Type B pancreatic cell (in vitro differentiated cells): ENCODE measurements at regions not wholly inside any gene's neighbourhood (a gene's known extent, or its start where the extent isn't known, plus 50 kb on each side); places are given as distances from the start of the nearest gene placed in this dataset.

Experiments used
- DNase-seq: peaks from one replicate; pipeline ENCODE4 v3.0.0; 2021; ENCODE audit warnings: mixed read lengths; ENCODE audit not compliant: unreplicated experiment; ENCODE audit errors: extremely low spot score
- H3K27ac Mint-ChIP-seq: 2 replicates; pipeline ENCODE4 v1.8.0; 2021; ENCODE audit warnings: mild to moderate bottlenecking, mixed read lengths
- H3K27me3 Mint-ChIP-seq: 2 replicates; pipeline ENCODE4 v1.8.0; 2021; ENCODE audit warnings: mixed read lengths
- H3K36me3 Mint-ChIP-seq: 2 replicates; pipeline ENCODE4 v1.8.0; 2021; ENCODE audit warnings: mixed read lengths
- H3K4me1 Mint-ChIP-seq: one replicate; pipeline ENCODE4 v1.8.0; 2021; ENCODE audit warnings: mixed read lengths; ENCODE audit not compliant: unreplicated experiment
- H3K4me3 Mint-ChIP-seq: 2 replicates; pipeline ENCODE4 v1.8.0; 2021; ENCODE audit warnings: mild to moderate bottlenecking, mixed read lengths
- H3K9me3 Mint-ChIP-seq: 2 replicates; pipeline ENCODE4 v1.8.0; 2021; ENCODE audit warnings: mixed read lengths
- TF ChIP-seq, protein P1 (sequence below): fragments of 200-600 bp; sonication (generic); conservative IDR thresholded peaks from 2 replicates; pipeline ENCODE4 v1.5.0; 2021; ENCODE audit warnings: antibody characterized with exemption, mild to moderate bottlenecking

DNA sequence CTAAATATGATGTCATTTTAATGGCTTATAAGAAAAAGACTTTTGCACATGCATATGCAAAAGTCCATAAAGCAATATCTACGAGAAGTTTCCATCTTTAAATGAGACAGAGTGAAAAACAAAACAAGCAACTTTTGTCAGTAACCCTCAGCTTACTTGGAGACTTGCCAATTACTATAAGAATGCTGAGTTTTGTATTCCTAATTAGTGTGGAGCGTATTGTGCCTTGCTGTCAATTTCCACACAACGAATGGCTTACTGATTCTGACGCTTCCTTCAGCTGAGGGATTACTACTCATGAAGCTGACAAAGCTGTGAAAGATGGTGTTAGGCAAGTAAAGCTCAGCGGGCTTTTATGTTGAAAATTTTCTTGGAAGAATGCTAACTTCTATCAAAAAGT, 440.4 kb upstream of the ADAMTS5 start:
- no peak for DNase-seq
- Mint-ChIP-seq H3K27me3 (peaks cover 3% of the 10 kb centered on the region), H3K36me3 (no peaks in the 10 kb centered on the region), H3K4me3 (no peak overlapping the region), H3K4me1 (peaks cover 14% of the 10 kb centered on the region), H3K9me3 (no peaks in the 10 kb centered on the region), H3K27ac (no peak overlapping the region)
- TF ChIP-seq, protein P1, sequence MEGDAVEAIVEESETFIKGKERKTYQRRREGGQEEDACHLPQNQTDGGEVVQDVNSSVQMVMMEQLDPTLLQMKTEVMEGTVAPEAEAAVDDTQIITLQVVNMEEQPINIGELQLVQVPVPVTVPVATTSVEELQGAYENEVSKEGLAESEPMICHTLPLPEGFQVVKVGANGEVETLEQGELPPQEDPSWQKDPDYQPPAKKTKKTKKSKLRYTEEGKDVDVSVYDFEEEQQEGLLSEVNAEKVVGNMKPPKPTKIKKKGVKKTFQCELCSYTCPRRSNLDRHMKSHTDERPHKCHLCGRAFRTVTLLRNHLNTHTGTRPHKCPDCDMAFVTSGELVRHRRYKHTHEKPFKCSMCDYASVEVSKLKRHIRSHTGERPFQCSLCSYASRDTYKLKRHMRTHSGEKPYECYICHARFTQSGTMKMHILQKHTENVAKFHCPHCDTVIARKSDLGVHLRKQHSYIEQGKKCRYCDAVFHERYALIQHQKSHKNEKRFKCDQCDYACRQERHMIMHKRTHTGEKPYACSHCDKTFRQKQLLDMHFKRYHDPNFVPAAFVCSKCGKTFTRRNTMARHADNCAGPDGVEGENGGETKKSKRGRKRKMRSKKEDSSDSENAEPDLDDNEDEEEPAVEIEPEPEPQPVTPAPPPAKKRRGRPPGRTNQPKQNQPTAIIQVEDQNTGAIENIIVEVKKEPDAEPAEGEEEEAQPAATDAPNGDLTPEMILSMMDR = no peak

DNA sequence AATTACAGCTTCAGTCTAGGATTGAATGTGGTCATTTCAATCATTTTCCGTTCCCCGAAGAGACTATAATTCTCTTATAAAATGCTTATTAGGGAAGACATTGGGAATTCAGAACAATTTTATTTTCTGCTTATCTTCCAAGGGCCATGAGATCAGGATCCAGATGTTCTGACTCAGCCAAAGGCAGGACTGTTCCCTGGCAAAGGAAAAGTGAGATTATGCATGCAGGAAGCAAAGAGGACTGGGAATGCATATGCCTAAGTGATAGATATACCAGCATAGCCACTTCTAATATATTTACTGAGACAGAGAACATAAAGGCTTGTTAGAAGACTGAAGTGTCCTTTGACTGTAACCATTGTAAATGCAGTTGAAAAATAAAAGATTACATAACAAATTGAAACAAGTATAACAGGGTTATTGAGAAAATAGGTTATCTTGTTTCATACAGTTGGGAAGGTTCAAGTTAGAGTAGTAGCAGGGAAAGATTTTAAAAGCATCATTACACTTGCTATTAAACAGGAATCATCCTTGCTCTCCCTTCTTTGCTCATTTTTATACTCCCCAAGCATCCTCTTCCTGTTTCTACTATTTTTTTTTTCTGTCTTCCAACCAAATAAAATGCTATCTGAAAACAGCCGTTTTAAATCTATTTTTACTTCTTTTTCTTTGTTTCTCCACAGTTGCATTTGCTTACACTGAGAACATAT, 439.6 kb upstream of the ADAMTS5 start:
- DNase-seq = no peak
- no peaks in the 10 kb centered on the region for H3K36me3 Mint-ChIP-seq

DNA sequence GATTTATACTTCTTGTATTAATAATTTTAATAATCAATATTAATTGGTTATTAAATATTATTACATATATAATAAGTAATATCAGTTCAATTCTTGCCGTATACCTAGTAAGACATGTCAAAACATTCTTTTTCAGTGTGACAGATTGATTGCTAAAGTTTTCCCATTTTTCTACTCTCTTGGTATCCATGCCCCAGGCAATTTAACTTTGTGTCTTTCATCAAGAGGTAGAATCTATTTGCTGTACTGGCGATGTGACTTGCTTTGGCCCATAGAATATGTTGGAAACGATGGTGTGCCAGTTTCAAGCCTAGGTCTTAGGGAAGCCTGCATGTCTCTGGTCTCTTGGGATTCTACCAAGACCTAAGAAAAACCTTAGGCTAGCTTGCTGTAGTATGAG, 436.1 kb upstream of the ADAMTS5 start:
- no peak overlapping the region for H3K27ac Mint-ChIP-seq
- no peak for DNase-seq
- no peaks in the 10 kb centered on the region for H3K9me3 Mint-ChIP-seq
- H3K36me3 Mint-ChIP-seq = no peaks in the 10 kb centered on the region
- H3K4me3 Mint-ChIP-seq = no peak overlapping the region
- H3K27me3 Mint-ChIP-seq = no peaks in the 10 kb centered on the region
- H3K4me1 Mint-ChIP-seq = peaks cover 17% of the 10 kb centered on the region
- TF ChIP-seq, protein P1 = no peak

More for the DNA sequence above, 439.6 kb upstream of the ADAMTS5 start:
- Mint-ChIP-seq H3K27ac (no peak overlapping the region), H3K4me3 (no peak overlapping the region), H3K4me1 (peaks cover 14% of the 10 kb centered on the region), H3K27me3 (peaks cover 3% of the 10 kb centered on the region), H3K9me3 (no peaks in the 10 kb centered on the region)
- TF ChIP-seq, protein P1 = no peak

DNA sequence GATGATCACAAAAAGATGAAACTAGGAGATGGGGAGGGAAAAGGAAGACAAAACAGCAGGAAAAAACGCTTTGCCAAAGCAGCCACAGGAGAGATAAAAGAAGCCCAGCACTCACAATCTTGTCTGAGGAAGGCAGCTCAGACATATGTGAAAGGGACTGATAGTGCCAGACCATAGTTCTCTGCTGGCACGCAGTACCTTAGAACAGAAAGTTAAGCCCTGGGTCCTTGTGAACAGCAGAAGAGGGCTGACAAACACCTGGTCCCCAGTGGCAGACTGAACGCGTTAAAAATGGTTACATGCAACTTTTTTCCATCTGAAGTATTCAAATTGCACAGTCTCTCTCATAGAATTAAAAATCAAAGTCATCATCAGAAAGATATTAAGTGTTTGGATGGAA, 433.2 kb upstream of the ADAMTS5 start:
- TF ChIP-seq, protein P1 = no peak
- Mint-ChIP-seq H3K9me3 (no peaks in the 10 kb centered on the region), H3K4me1 (peaks cover 3% of the 10 kb centered on the region), H3K4me3 (no peak overlapping the region), H3K36me3 (no peaks in the 10 kb centered on the region), H3K27ac (no peak overlapping the region), H3K27me3 (no peaks in the 10 kb centered on the region)
- no peak for DNase-seq

DNA sequence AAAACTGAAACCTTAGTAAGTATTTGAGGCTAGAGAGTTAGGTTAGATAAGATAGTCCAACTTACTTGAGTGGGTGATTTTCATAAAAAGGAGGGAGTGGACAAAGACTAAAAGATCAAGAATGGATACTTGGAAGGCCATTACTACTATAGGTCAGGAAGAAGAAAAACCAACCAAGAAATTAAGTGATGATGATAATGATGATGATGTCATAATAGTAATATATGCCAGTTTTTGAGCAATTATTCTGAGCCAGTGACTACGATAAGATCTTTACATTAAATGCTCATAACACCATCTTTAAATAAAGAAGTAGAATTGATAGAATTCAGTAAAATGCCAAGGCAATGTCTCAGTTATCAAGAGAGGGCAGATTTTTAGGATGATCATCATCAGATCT, 430.7 kb upstream of the ADAMTS5 start:
- TF ChIP-seq, protein P1 = no peak
- Mint-ChIP-seq H3K27me3 (no peaks in the 10 kb centered on the region), H3K4me1 (peaks cover 3% of the 10 kb centered on the region), H3K27ac (no peak overlapping the region), H3K4me3 (no peak overlapping the region), H3K36me3 (no peaks in the 10 kb centered on the region), H3K9me3 (no peaks in the 10 kb centered on the region)
- DNase-seq = no peak
